GM21786 (cell line): ENCODE measurements at regions not wholly inside any gene's neighbourhood (a gene's known extent, or its start where the extent isn't known, plus 50 kb on each side); places are given as distances from the start of the nearest gene placed in this dataset.
"Not testable (repeated sequence)": the region's sequence is repeated elsewhere in the genome, so short reads cannot be mapped to it uniquely, and the experiment has no call there.

Source experiments
- ATAC-seq: cut with Tn5 transposase; IDR thresholded peaks from one replicate; pipeline ENCODE4 v1.9.1; 2021; ENCODE audit not compliant: unreplicated experiment

GRCh38 chr13:61144301-61144700 is 271.3 kb downstream of the PCDH20 start:
- ATAC-seq = no peak

DNA sequence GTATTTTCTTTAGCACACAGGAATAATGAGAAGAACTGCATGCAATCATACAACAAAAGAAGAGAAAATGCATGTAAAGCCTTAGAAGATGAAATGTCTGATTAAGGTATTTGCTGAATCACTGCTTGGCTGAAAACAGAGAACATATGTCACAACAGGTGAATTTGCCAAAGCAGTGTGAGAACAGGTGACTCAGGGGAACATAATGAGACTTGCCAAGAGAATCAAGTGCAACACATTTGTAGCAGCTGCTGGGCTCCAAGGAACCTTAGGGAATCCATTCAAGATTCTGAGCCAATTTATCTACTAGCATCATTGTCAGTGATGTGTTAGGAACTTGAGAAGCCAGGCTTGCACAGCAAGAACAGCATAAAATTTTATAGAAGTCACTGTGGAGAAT is 273.1 kb downstream of the PCDH20 start:
- ATAC-seq = no peak

- no peak for ATAC-seq
These were observed 276.8 kb downstream of the PCDH20 start for GRCh38 chr13:61138857-61139256.

DNA sequence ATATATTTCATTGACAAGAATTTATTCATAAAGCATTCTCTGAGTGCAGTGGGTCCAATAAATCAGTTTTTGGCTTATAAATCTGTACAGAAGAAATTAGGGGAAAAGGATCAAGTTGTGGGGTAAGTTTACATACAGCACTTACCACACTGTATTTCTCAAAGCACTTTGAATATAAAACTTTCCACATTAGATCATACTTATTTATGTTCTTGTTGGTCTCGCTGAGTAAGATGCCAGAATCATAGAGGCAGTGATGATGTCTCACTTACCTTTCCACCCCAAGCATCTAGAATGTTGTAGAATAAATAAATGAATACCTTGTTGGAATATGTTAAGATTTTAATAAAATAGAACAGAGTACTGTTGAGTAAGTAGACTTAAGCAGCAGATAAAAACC is 279.1 kb downstream of the PCDH20 start:
- ATAC-seq = no peak

DNA sequence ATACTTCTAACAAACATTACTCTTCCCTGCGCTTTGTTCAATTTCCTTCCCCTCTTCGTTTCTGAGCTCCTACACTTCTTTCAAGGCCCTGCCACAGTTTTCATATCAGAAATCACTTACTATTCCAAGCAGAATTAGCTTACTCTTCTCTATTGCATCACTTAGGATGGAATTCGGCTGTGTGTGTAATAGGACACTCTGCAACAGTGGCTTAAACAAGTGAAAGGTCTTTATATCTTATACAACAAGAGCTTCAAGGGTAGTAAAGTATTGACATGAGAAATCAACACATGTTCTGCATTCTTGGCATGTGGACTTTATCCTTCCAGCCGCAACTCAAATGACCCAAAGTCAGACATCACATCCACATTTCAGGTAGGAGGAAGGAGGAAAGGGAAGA is 279.6 kb downstream of the PCDH20 start:
- ATAC-seq = no peak

GRCh38 chr13:61135583-61135982 is 280.1 kb downstream of the PCDH20 start:
- ATAC-seq = no peak

DNA sequence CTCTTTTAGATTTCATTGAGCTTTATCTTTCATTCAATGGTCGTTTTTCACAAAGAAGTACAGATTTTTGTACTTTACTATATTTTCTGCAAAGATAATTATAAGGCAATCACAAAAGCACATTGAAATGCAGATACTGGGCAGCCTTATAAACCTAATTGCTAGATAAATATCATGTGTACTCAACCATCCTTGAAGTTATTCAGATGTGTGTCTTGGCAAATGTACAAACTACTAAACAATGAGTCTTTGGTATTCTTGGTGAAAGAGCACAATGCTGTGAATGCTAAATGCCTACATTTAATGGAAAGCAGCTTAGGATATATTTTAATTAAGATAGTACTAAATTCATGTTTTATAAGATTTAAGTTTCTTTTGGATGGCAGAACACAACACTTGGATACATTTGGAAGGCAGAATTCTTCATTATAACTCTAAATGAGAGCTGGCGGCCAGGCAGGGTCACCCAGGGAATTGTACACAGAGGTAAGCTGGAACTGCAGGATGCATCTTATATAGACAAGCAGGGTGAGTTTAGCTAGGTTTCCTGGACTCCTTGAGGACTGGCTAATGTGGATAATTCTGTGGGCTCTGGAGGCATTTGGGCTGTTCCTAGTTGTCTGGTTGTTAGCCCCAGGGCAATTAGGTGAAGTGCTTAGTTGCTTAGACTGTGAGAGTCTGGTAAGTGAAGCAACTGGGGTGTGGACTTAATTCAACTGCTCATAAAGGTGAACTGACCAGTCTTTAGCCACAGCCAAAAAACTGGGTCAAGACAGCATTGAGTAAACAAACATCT is 286.6 kb downstream of the PCDH20 start:
- ATAC-seq = no peak

DNA sequence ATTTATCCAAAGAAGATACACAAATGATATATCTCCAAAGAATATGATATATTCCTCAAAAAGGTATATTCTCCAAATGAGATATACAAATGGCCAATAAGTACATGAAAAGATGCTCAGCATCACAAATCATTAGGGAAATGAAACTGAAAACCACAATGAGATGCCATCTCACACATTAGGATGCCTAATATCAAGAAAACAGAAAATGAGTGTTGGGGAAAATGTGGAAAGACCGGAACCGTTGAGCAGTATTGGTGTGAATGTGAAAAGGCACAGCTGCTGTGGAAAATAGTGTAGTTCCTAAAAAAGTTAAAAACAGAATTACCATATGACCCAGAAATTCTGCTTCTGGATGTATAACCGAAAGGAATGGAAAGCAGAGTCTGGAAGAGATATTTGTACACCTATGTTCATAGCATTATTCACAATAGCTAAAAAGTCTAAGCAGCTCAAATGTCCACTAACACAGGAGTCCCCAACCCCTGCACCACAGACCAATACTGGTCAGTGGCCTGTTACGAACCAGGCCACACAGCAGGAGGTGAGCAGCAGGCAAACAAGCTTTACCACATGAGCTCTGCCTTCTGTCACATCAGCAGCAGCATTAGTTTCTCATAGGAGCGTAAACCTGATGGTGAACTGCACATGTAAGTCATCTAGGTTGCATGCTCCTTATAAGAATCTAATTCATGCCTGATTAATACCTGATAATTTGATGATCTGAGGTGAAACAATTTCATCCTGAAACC is 291.9 kb downstream of the PCDH20 start:
- no peak for ATAC-seq

- no peak for ATAC-seq
These were observed 302.4 kb downstream of the PCDH20 start for GRCh38 chr13:61113140-61113658.

DNA sequence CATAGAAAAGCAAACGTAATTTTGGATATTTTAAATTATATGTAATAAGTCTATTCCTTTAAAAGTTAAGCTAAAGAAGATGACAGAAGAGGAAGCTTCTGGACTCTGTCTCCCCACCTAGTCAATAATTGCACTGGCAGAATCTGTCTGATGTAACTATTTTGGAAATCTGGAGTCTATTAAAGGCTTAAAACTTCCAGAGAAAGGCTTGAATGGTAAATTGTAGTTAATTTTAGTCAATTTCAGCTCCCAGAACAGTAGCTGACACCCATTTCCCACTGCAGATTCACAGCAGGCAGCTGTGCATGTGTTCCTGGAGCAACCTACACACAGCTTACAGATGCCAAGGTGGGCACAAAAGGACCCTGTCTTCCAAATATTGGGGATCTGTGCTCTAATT is 304.1 kb downstream of the PCDH20 start:
- no peak for ATAC-seq

DNA sequence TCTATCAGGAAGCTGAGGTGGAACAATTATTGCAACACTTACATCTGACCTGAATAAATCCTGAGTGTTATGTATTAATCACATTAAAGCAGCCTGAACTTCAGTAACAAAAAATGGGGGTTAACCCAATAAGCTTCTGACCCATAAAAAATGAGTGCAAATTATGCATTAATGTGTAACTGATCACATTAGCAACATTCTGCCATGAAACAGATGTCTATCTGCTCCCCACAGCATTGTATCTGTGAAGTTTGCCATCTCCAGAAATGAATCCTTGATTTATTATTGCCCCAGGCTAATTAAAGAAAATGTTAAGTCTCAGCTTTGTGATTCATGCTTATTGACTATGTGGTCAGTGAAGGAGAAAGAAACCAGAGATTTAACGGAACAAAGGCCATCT is 304.9 kb downstream of the PCDH20 start:
- no peak for ATAC-seq

DNA sequence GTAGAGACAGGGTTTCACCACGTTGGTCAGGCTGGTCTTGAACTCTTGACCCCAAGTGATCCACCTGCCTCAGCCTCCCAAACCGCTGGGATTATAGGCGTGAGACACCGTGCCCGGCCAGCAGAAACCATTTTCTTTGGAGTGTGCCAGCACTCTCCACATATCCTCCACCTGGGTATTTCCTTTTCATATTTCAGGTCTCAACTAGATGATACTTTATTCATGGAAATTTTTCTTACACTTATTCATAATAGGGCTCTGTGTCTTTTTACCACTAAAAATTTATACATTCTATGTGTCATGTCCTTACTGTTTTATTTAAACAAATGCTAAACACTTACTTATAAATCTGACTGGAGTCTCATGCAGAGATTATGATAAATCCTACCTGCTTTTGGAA is 305.9 kb downstream of the PCDH20 start:
- ATAC-seq = no peak

DNA sequence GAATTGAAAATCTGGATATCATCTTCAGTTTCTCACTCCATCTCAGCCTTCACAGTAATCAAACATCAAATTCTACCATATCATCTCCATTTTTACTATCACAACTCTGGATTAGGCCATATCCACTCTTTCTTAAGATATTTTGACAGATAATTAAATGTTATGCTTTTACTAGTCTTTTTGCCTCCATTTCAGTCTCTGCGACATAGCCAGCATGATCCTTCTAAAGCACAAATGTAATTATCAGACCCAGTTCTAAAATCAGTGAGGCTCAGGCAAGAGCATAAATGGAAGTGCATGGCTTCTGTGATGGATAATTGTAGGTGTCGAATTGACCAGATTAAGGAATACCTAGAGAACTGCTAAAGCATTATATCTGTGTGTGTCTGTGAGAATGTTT is 307.7 kb downstream of the PCDH20 start:
- no peak for ATAC-seq

DNA sequence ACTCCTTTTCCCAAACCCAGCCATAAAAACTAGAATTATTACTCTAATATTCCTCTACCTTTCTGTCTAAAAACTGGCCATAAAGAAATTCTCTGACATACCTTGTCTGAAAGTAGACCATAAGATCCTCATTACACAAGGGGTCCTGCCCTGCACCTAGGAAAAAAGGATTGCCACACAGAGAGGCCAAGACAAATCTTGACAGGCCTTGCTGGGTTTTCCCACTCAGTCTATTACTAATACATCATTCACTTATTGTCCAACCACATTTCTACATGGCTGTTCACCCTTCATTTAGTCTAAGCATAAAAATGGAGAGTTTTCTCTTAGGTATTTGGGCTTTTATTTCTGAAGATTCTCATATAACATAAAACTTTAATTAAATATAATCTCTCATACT is 319.8 kb downstream of the PCDH20 start:
- no peak for ATAC-seq

GRCh38 chr13:61094865-61095264 is 320.8 kb downstream of the PCDH20 start:
- no peak for ATAC-seq

GRCh38 chr13:61089894-61090293 is 325.8 kb downstream of the PCDH20 start:
- ATAC-seq = not testable (repeated sequence)

DNA sequence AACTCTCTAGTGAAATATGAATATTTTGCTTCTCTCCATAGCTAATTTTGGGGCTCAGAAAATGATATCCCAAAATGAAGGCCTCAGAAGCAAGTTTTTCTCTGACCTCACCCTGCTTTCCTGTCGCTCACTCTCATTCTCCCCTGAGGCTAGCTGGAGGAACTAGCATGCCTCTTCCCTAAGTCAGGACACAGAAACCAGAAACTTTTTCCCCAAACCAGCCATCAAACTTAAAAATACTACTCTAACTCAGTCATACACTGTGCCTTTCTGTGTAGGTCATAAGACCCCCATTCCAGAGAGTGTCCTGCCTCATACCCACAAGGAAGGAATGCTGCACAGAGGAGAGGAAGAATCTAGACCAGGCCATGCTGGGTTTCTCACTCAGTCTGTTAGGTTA is 329.6 kb downstream of the PCDH20 start:
- ATAC-seq = no peak

DNA sequence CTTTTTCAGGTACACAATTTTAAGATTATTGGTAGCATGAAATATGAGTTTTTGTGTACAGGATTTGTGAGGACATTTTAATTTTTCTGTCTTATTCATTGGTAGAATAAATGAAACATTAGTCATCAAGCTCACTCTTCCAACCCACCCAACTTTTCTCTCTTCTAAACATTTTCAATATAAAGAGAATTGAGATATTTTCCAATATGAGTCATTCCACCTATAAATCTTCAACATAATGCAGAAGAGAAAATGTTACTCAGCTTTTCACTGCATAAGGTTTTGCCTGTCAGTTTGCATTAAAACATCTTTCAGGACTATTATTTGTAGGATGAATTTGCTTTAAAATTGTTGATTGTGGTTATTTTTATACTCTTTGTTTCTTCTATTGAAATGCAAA is 330.7 kb downstream of the PCDH20 start:
- no peak for ATAC-seq

DNA sequence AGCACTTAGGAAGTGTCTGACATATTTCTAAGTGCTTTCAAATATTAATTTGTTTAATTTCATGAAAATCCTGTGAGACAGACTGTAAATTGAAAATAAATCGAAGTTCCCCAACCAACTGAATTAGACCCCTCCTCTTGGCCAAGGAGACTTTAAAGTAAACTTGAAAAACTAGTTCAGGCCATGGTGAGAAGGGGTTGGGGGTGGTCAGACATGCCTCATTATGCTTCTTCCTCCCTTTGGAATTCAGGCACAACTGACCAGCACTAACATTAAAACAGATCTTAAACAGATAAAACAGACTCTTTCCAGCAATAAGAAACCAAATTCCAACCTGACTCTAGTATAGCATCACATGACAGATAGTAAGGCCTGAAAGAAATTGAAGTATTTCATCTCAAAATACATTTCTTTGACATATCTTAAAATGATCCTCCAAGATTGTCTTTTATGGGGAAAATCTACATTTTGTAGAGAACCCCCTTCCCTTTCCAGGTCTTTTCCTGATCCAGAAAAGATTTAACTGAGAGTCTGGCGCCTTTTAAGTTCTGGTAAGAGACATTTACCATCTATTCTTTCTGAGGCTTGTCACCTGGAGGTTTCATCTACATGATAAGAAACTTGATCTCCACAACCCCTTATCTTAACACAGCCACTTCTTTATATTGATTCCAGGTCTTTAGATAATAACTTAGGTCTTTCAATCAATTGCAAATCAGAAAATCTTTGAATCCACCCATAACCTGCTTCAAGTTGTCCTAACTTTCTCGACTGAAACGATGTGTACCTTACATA is 336.5 kb downstream of the PCDH20 start:
- no peak for ATAC-seq

GRCh38 chr13:61052175-61052574 is 363.5 kb downstream of the PCDH20 start:
- no peak for ATAC-seq

GRCh38 chr13:61045251-61045650 is 370.4 kb downstream of the PCDH20 start:
- ATAC-seq = peak; percentile 32
